ENCODE measurements at regions not wholly inside any gene's neighbourhood (a gene's known extent, or its start where the extent isn't known, plus 50 kb on each side); places are given as distances from the start of the nearest gene placed in this dataset.
"Not testable (repeated sequence)": the region's sequence is repeated elsewhere in the genome, so short reads cannot be mapped to it uniquely, and the experiment has no call there.

- DNase-seq = no peak
- in situ Hi-C loops (cut with MboI; ENCODE audit: low pct_unique_long_range_greater_than_20kb, low sequenced_read_pairs) = no loop called here
Measured at GRCh38 chr17:64775701-64776570, 113.8 kb upstream of the SMURF2 start.

GRCh38 chr17:64774888-64775540 is 112.9 kb upstream of the SMURF2 start:
- no peak for DNase-seq
- in situ Hi-C loops (cut with MboI; ENCODE audit: low pct_unique_long_range_greater_than_20kb, low sequenced_read_pairs) = no loop called here

- peak; percentile 47 for DNase-seq
Measured at GRCh38 chr17:64773836-64774761, 112.0 kb upstream of the SMURF2 start.

GRCh38 chr17:64773386-64773835 is 111.3 kb upstream of the SMURF2 start:
- no peak for DNase-seq
- in situ Hi-C loops (cut with MboI; ENCODE audit: low pct_unique_long_range_greater_than_20kb, low sequenced_read_pairs) = no loop called here

More at GRCh38 chr17:64773836-64774761, 112.0 kb upstream of the SMURF2 start:
- in situ Hi-C loops (cut with MboI; ENCODE audit: low pct_unique_long_range_greater_than_20kb, low sequenced_read_pairs) = no loop called here

GRCh38 chr17:64772845-64773299 is 110.8 kb upstream of the SMURF2 start:
- in situ Hi-C loops (cut with MboI; ENCODE audit: low pct_unique_long_range_greater_than_20kb, low sequenced_read_pairs) = no loop called here
- DNase-seq = no peak

GRCh38 chr17:64771980-64772844 is 110.1 kb upstream of the SMURF2 start:
- in situ Hi-C loops (cut with MboI; ENCODE audit: low pct_unique_long_range_greater_than_20kb, low sequenced_read_pairs) = no loop called here

GRCh38 chr17:64769712-64770111 is 107.6 kb upstream of the SMURF2 start:
- no peak for DNase-seq
- in situ Hi-C loops (cut with MboI; ENCODE audit: low pct_unique_long_range_greater_than_20kb, low sequenced_read_pairs) = no loop called here

More at GRCh38 chr17:64771980-64772844, 110.1 kb upstream of the SMURF2 start:
- peak; percentile 29 for DNase-seq

- DNase-seq = no peak
- in situ Hi-C loops (cut with MboI; ENCODE audit: low pct_unique_long_range_greater_than_20kb, low sequenced_read_pairs) = no loop called here
Measured at GRCh38 chr17:64767269-64767997, 105.3 kb upstream of the SMURF2 start.

GRCh38 chr17:64765191-64765889 is 103.2 kb upstream of the SMURF2 start:
- no peak for DNase-seq
- in situ Hi-C loops (cut with MboI; ENCODE audit: low pct_unique_long_range_greater_than_20kb, low sequenced_read_pairs) = no loop called here

GRCh38 chr17:64750891-64751677 is 89.0 kb upstream of the SMURF2 start:
- no peak for DNase-seq
- in situ Hi-C loops (cut with MboI; ENCODE audit: low pct_unique_long_range_greater_than_20kb, low sequenced_read_pairs) = no loop called here

GRCh38 chr17:64750478-64750877 is 88.4 kb upstream of the SMURF2 start:
- in situ Hi-C loops (cut with MboI; ENCODE audit: low pct_unique_long_range_greater_than_20kb, low sequenced_read_pairs) = no loop called here
- DNase-seq = no peak

- in situ Hi-C loops (cut with MboI; ENCODE audit: low pct_unique_long_range_greater_than_20kb, low sequenced_read_pairs) = no loop called here
- DNase-seq = no peak
Measured at GRCh38 chr17:64749306-64749705, 87.2 kb upstream of the SMURF2 start.

- in situ Hi-C loops (cut with MboI; ENCODE audit: low pct_unique_long_range_greater_than_20kb, low sequenced_read_pairs) = no loop called here
- DNase-seq = no peak
Measured at GRCh38 chr17:64747938-64748540, 85.9 kb upstream of the SMURF2 start.

- in situ Hi-C loops (cut with MboI; ENCODE audit: low pct_unique_long_range_greater_than_20kb, low sequenced_read_pairs) = no loop called here
Measured at GRCh38 chr17:64742326-64742725, 80.2 kb upstream of the SMURF2 start.

GRCh38 chr17:64741916-64742315 is 79.8 kb upstream of the SMURF2 start:
- in situ Hi-C loops (cut with MboI; ENCODE audit: low pct_unique_long_range_greater_than_20kb, low sequenced_read_pairs); DNase-seq: not testable (repeated sequence)

More at GRCh38 chr17:64742326-64742725, 80.2 kb upstream of the SMURF2 start:
- no peak for DNase-seq

GRCh38 chr17:64741038-64741641 is 79.0 kb upstream of the SMURF2 start:
- in situ Hi-C loops (cut with MboI; ENCODE audit: low pct_unique_long_range_greater_than_20kb, low sequenced_read_pairs) = no loop called here
- no peak for DNase-seq

Measured in KBM-7 (cell line).